ENCODE measurements at regions not wholly inside any gene's neighbourhood (a gene's known extent, or its start where the extent isn't known, plus 50 kb on each side); places are given as distances from the start of the nearest gene placed in this dataset.

DNA sequence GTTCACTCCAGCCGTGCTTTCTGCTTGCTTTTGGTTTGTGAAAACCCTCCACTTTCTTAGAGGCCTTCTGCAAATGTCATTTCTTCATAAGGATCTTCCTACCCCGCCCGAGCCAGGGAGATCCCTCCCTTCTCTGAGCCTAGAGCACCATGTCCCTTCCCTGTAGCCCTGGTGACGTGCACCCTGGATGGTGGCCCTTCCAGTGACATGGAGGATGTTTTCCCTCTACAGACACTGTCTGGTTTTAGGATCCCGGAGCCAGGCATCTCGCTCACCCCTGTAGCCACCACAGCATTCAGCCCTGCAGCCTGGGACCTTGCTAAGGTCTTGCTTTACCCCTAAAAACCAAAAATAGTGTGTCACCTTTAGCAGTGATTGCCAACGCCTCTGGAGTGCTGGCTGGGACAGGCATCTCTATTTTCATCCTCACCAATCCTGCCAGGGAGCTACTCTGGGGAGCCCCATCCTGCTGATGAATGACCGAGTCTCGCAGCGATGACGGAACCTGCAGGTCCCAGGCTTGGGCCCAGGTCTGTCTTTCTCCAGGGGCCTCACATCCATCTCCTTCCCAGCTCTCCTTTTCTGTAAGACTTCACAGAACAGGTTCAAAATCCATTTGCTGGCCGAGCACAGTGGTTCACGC lies 394.1 kb upstream of the TNRC6C start:
- H3K4me3 ChIP-seq (ENCODE audit: low read depth in 1 of 3, low read length in 3 of 3): no peak overlapping the region

More for the DNA sequence above, 394.1 kb upstream of the TNRC6C start:
- Histone ChIP-seq H3K9ac (ENCODE audit: low read depth in 1 of 2, low read length in 2 of 2) (no peak overlapping the region), H3K27ac (ENCODE audit: low read depth in 1 of 2, low read length in 2 of 2) (no peak overlapping the region), H3K36me3 (ENCODE audit: control insufficient read depth in 4 of 4, insufficient read depth in 3 of 4, low read depth in 1 of 4, low read length in 3 of 4) (no peaks in the 10 kb centered on the region), H3K9me3 (ENCODE audit: control insufficient read depth in 4 of 4, low read length in 3 of 4) (no peaks in the 10 kb centered on the region), H3K4me1 (ENCODE audit: control insufficient read depth in 4 of 4, insufficient read depth in 4 of 4, low read length in 3 of 4) (no peaks in the 10 kb centered on the region), H3K27me3 (ENCODE audit: control insufficient read depth in 4 of 4, insufficient read depth in 4 of 4, low read length in 3 of 4) (peaks cover 0 to 3% (median under 1%) of the 10 kb centered on the region in 4 donors)
- no peak for TF ChIP-seq RAD21 (IDR thresholded peaks at IDR 0.05)
- no peak for TF ChIP-seq CTCF (IDR thresholded peaks at IDR 0.05; ENCODE audit: low read depth, low read length, missing input control)
- TF ChIP-seq NR2F2 (IDR thresholded peaks at IDR 0.05): no peak
- TF ChIP-seq, protein P1, sequence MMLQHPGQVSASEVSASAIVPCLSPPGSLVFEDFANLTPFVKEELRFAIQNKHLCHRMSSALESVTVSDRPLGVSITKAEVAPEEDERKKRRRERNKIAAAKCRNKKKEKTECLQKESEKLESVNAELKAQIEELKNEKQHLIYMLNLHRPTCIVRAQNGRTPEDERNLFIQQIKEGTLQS (IDR thresholded peaks at IDR 0.05): no peak
- TF ChIP-seq FOXA2 (IDR thresholded peaks at IDR 0.05): no peak
- no peak for TF ChIP-seq EGR1 (IDR thresholded peaks at IDR 0.05; ENCODE audit: low read depth in 2 of 2)
- TF ChIP-seq TAF1 (conservative IDR thresholded peaks at IDR 0.05): no peak
- TF ChIP-seq, protein P2, sequence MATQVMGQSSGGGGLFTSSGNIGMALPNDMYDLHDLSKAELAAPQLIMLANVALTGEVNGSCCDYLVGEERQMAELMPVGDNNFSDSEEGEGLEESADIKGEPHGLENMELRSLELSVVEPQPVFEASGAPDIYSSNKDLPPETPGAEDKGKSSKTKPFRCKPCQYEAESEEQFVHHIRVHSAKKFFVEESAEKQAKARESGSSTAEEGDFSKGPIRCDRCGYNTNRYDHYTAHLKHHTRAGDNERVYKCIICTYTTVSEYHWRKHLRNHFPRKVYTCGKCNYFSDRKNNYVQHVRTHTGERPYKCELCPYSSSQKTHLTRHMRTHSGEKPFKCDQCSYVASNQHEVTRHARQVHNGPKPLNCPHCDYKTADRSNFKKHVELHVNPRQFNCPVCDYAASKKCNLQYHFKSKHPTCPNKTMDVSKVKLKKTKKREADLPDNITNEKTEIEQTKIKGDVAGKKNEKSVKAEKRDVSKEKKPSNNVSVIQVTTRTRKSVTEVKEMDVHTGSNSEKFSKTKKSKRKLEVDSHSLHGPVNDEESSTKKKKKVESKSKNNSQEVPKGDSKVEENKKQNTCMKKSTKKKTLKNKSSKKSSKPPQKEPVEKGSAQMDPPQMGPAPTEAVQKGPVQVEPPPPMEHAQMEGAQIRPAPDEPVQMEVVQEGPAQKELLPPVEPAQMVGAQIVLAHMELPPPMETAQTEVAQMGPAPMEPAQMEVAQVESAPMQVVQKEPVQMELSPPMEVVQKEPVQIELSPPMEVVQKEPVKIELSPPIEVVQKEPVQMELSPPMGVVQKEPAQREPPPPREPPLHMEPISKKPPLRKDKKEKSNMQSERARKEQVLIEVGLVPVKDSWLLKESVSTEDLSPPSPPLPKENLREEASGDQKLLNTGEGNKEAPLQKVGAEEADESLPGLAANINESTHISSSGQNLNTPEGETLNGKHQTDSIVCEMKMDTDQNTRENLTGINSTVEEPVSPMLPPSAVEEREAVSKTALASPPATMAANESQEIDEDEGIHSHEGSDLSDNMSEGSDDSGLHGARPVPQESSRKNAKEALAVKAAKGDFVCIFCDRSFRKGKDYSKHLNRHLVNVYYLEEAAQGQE (IDR thresholded peaks at IDR 0.05): no peak
- no peak for TF ChIP-seq SP1 (IDR thresholded peaks at IDR 0.05)
- TF ChIP-seq YY1 (IDR thresholded peaks at IDR 0.05): no peak
- TF ChIP-seq FOXA1 (IDR thresholded peaks at IDR 0.05): no peak
- no peak for TF ChIP-seq ZBTB33 (IDR thresholded peaks at IDR 0.05)
- TF ChIP-seq RXRA (IDR thresholded peaks at IDR 0.05): no peak
- no peak for TF ChIP-seq HNF4A (conservative IDR thresholded peaks at IDR 0.05)
- TF ChIP-seq HNF4G (IDR thresholded peaks at IDR 0.05): no peak
- TF ChIP-seq GABPA (IDR thresholded peaks at IDR 0.05 in 1 of 2, conservative IDR thresholded peaks at IDR 0.05 in 1 of 2): no peak
- no peak for TF ChIP-seq JUND (IDR thresholded peaks at IDR 0.05)
- TF ChIP-seq MAX (IDR thresholded peaks at IDR 0.05): no peak
- WGBS: 88% methylated on average over 13 of the region's 13 CpGs
- no peak for DNase-seq (ENCODE audit: low spot score)

All from liver (tissue), 8 donors.